ENCODE measurements at regions not wholly inside any gene's neighbourhood (a gene's known extent, or its start where the extent isn't known, plus 50 kb on each side); places are given as distances from the start of the nearest gene placed in this dataset.

DNA sequence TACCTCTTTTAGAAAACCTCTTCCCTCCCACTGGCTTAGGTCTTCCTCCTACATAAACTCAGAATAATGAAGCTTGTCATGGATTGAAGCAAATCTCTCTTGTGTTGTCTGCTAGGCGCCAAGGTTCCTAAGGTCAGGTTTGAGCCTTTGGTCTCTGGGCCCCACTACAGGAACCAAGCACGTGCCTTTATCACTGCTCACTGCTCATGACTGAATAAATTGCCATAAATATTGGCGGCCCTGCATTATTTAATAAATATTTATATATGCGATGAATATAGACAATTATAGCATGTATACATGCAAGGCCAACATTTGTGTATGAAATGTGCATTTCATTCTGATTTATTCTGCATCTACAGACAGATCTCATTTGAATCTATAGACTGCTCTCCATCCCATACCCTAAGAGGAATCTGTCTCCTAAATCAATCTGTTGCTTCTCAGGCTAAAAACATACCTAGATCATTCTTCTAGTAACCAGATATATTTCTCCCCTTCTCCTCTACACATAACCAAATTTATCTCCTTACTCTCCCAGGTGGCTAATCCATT lies 1717.6 kb upstream of the TENM3 start:
- TF ChIP-seq, protein P1, sequence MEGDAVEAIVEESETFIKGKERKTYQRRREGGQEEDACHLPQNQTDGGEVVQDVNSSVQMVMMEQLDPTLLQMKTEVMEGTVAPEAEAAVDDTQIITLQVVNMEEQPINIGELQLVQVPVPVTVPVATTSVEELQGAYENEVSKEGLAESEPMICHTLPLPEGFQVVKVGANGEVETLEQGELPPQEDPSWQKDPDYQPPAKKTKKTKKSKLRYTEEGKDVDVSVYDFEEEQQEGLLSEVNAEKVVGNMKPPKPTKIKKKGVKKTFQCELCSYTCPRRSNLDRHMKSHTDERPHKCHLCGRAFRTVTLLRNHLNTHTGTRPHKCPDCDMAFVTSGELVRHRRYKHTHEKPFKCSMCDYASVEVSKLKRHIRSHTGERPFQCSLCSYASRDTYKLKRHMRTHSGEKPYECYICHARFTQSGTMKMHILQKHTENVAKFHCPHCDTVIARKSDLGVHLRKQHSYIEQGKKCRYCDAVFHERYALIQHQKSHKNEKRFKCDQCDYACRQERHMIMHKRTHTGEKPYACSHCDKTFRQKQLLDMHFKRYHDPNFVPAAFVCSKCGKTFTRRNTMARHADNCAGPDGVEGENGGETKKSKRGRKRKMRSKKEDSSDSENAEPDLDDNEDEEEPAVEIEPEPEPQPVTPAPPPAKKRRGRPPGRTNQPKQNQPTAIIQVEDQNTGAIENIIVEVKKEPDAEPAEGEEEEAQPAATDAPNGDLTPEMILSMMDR (IDR thresholded peaks at IDR 0.05) = no peak
- TF ChIP-seq POLR2AphosphoS5 (IDR thresholded peaks at IDR 0.05) (no peak), POLR2A (IDR thresholded peaks at IDR 0.05) (no peak)
